NCI-H2196 treated with DMSO at 0.1 percent for 48 hours (cell line): ENCODE measurements at regions not wholly inside any gene's neighbourhood (a gene's known extent, or its start where the extent isn't known, plus 50 kb on each side); places are given as distances from the start of the nearest gene placed in this dataset.
"Not testable (repeated sequence)": the region's sequence is repeated elsewhere in the genome, so short reads cannot be mapped to it uniquely, and the experiment has no call there.

Experiments
- DNase-seq: peaks from one replicate; lab custom pipeline; 2025; ENCODE audit not compliant: unreplicated experiment; lab: John Stamatoyannopoulos, UW

GRCh38 chr3:191644291-191644690 is 183.3 kb downstream of the PYDC2 start:
- no peak for DNase-seq

- no peak for DNase-seq
Observed at GRCh38 chr3:191646242-191646641, 185.3 kb downstream of the PYDC2 start.

GRCh38 chr3:191648787-191649186 is 187.8 kb downstream of the PYDC2 start:
- DNase-seq = no peak

GRCh38 chr3:191649626-191650025 is 188.7 kb downstream of the PYDC2 start:
- no peak for DNase-seq

- not testable (repeated sequence) for DNase-seq
Observed at GRCh38 chr3:191658781-191659419, 197.9 kb downstream of the PYDC2 start.

- DNase-seq = not testable (repeated sequence)
Observed at GRCh38 chr3:191662150-191662549, 201.2 kb downstream of the PYDC2 start.

GRCh38 chr3:191680989-191681597 is 220.1 kb downstream of the PYDC2 start:
- DNase-seq = no peak

- DNase-seq = no peak
Observed at GRCh38 chr3:191682961-191683360, 222.0 kb downstream of the PYDC2 start.

GRCh38 chr3:191686626-191687025 is 225.7 kb downstream of the PYDC2 start:
- DNase-seq = no peak

- DNase-seq = no peak
Observed at GRCh38 chr3:191688756-191689433, 227.9 kb downstream of the PYDC2 start.

- DNase-seq = not testable (repeated sequence)
Observed at GRCh38 chr3:191691184-191691583, 230.2 kb downstream of the PYDC2 start.

- DNase-seq = no peak
Observed at GRCh38 chr3:191695131-191695814, 234.3 kb downstream of the PYDC2 start.

GRCh38 chr3:191695815-191696153 is 234.8 kb downstream of the PYDC2 start:
- no peak for DNase-seq

GRCh38 chr3:191696348-191696747 is 235.4 kb downstream of the PYDC2 start:
- no peak for DNase-seq

- no peak for DNase-seq
Observed at GRCh38 chr3:191699546-191699945, 238.6 kb downstream of the PYDC2 start.

- no peak for DNase-seq
Observed at GRCh38 chr3:191702121-191702520, 241.2 kb downstream of the PYDC2 start.

- DNase-seq = no peak
Observed at GRCh38 chr3:191707817-191708216, 246.9 kb downstream of the PYDC2 start.

GRCh38 chr3:191715585-191715984 is 254.6 kb downstream of the PYDC2 start:
- no peak for DNase-seq

GRCh38 chr3:191721390-191721861 is 260.5 kb downstream of the PYDC2 start:
- DNase-seq = no peak

- no peak for DNase-seq
Observed at GRCh38 chr3:191721990-191722389, 261.0 kb downstream of the PYDC2 start.

- DNase-seq = no peak
Observed at GRCh38 chr3:191727338-191727737, 266.4 kb downstream of the PYDC2 start.

- DNase-seq = no peak
Observed at GRCh38 chr3:191728186-191728585, 267.2 kb downstream of the PYDC2 start.
